Caki2 (cell line): ENCODE measurements at regions not wholly inside any gene's neighbourhood (a gene's known extent, or its start where the extent isn't known, plus 50 kb on each side); places are given as distances from the start of the nearest gene placed in this dataset.

Source experiments
- DNase-seq: peaks from one replicate; pipeline ENCODE4 v3.0.0-alpha.2; 2015; ENCODE audit warnings: low read depth
- in situ Hi-C: cut with HindIII; loops from 2 replicates; pipeline ENCODE4 v1.10.0; 2016; ENCODE audit warnings: low sequenced_read_pairs, low pct_unique_long_range_greater_than_20kb, mixed read lengths

DNA sequence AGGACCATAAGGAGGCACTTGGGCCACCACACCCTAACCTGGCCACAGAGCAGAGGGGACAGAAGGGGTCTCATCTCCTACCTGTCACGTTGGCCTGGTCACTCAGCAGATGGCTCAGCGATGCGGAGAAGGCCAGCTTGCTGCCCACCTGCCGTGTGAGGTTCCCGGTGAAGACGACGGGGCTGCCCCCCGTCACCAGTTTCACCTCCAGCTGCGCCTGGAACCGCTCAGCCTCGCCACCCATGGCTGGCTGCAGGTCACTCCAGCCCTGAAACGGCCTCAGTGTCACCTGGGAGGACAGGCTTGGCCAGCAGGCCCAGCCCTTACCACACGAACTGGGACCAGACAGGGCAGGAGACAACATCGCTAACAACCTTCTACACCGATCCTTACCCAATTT, 116.8 kb downstream of the RMI2 start:
- in situ Hi-C loops = no loop called here
- DNase-seq = no peak

GRCh38 chr16:11462861-11463260, 117.6 kb downstream of the RMI2 start:
- DNase-seq = no peak
- in situ Hi-C loops = no loop called here

GRCh38 chr16:11464241-11464640, 119.0 kb downstream of the RMI2 start:
- in situ Hi-C loops = no loop called here
- no peak for DNase-seq

DNA sequence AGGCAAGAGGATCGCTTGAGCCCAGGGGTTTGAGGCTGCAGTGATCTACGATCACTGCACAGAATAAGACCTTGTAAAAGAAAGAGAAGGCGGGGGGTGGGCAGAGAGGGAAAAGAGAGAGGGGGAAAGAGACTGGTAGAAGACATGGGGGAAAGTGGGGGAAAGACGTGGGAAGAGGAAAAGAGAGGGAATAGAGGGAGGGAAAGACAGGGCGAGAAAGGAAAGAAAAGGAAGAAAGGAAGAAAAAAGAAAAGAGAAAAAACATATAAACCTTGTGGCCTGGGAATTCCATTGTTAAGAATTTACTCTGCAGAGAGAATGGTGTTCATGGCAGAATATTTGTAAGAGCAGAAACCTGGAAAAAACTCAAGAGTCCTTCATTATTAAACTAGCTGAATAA, 120.4 kb downstream of the RMI2 start:
- in situ Hi-C loops = no loop called here
- DNase-seq = no peak

DNA sequence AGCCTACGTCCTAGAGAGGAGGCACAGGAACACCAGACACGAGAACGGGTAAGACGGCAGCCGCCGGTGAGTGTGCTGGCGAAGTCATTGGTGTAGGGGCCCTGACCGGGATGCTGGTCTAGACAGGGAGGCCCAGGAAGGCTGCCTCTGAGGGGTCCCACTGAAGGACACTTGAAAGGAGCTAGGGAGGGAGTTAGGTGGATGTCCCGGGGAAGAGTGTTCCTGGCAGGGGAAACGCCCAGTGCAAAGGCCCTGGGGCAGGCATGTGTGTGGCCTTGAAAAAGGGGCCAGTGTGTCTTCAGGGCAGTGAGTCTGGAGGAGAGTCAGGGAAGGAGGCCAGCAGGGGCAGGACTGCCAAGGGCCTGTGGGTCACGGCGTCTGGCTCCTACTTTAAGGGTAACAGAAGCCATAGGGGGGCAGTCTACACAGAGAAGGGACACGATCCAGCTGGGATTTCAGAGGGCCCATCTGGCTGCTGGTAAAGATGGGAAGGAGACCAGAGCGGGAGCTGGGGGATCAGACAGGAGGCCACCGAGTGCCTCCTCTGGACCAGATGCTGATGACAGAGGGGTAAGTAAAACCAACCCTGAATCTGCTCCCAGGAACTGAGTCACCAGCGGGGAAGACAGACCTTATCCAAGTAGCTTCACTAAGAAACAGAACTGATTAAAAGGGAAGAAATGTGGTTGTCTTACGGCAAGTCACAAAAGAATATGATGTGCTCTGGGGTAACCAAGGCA, 115.9 kb downstream of the LITAF start:
- no peak for DNase-seq
- in situ Hi-C loops = no loop called here

DNA sequence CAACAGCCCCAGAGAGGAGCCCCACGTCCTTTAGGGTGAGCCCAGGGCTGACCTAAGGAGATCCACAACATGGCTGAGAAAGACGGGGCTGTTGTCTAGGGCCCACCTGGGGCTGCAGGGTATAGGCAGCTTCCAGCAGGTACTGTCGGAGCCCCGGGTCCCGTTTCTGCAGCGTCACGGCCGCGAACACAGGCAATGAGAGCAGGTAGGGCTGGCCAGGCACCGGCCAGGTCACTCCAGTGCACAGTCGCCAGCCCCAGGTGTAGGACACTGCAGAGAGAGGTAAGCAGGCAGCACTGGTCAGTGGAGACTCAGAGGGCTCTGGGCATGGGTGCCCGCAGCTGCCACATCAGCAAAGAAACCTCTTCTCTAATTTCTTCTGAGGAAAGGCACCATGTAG, 115.2 kb downstream of the LITAF start:
- in situ Hi-C loops = no loop called here
- no peak for DNase-seq

GRCh38 chr16:11472410-11472809, 114.3 kb downstream of the LITAF start:
- DNase-seq = no peak
- in situ Hi-C loops = no loop called here

- DNase-seq = no peak
- in situ Hi-C loops = no loop called here
Observed at GRCh38 chr16:11472851-11473250, 113.9 kb downstream of the LITAF start.

GRCh38 chr16:11473728-11474127, 113.0 kb downstream of the LITAF start:
- no peak for DNase-seq
- in situ Hi-C loops = no loop called here

DNA sequence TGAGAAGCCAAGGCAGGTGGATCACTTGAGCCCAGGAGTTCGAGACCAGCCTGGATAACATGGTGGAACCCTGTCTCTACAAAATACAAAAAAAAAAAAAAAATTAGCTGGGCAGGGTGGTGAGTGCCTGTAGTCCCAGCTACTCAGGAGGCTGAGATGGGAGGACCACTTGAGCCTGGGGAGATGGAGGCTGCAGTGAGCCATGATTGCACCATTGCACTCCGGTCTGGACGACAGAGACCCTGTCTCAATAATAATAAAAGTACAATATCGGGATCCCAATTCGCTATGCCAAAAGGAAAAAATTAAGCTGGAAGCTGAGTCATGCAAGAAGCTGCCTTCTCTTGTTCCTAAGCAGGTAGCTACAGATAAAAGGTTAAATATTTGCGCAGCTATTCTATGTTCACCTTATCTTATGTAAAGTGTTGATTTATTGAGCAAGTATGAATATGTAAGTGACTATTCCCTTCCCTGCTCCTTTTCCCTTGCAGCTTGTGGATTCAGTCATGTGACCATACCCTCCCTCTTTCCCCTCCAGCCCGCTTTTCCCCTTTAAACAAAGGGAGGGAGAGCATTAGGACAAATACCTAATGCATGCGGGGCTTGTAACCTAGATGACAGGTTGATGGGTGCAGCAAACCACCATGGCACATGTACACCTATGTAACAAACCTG, 112.0 kb downstream of the LITAF start:
- no peak for DNase-seq
- in situ Hi-C loops = no loop called here

GRCh38 chr16:11475896-11476630, 110.7 kb downstream of the LITAF start:
- DNase-seq = no peak
- in situ Hi-C loops = no loop called here

GRCh38 chr16:11476676-11477075, 110.0 kb downstream of the LITAF start:
- DNase-seq = no peak
- in situ Hi-C loops = no loop called here

- in situ Hi-C loops = no loop called here
Observed at GRCh38 chr16:11478431-11479119, 108.1 kb downstream of the LITAF start.

GRCh38 chr16:11479916-11480315, 106.8 kb downstream of the LITAF start:
- in situ Hi-C loops = no loop called here

More at GRCh38 chr16:11478431-11479119, 108.1 kb downstream of the LITAF start:
- DNase-seq = no peak

GRCh38 chr16:11480634-11481033, 106.1 kb downstream of the LITAF start:
- no peak for DNase-seq
- in situ Hi-C loops = no loop called here

More at GRCh38 chr16:11479916-11480315, 106.8 kb downstream of the LITAF start:
- DNase-seq = no peak

- DNase-seq = no peak
- in situ Hi-C loops = no loop called here
Observed at GRCh38 chr16:11481987-11482386, 104.7 kb downstream of the LITAF start.

DNA sequence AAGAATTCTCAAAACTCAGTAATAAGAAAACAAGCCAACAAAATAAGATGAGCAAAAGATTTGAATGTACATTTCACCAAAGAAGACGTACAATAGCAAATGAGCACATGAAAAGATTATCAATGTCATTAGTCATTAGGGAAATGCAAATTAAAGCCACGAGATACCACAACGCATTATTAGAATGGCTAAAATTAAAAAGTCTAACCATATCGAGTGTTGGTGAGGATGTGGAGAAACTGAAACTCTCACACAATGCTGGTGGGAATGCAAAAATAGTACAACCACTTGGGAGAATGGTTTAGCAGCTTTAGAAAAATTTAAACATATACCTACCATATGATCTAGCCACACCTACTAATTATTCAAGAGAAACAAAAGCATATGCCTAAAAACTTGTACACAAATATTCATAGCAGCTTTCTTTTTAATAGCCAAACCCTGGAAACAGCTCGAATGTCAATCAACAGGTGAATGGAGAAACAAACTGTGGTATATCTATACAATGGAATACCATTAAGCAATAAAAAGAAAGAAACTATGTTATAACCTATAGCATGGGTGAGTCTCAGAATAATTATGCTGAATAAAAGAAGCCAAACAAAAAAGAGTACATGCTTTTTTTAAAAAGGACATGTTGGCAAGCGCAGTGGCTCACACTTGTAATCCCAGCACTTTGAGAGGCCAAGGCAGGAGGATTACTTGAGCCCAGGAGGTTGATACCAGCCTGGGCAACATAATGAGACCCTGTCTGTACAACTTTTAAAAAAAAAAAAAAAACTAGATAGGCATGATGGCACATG, 103.6 kb downstream of the LITAF start:
- in situ Hi-C loops = no loop called here
- DNase-seq = no peak

- DNase-seq = no peak
- in situ Hi-C loops = no loop called here
Observed at GRCh38 chr16:11484691-11485258, 101.9 kb downstream of the LITAF start.
